H1 (cell line): ENCODE measurements at regions not wholly inside any gene's neighbourhood (a gene's known extent, or its start where the extent isn't known, plus 50 kb on each side); places are given as distances from the start of the nearest gene placed in this dataset.
A peak's percentile ranks its signal among the peaks of the same experiment; 100 is the strongest.

ENCODE experiments used
- CTCF ChIA-PET: fragments of 300-600 bp; sonication (Branson Sonifier 250); formaldehyde crosslinking; loops from one replicate; lab custom pipeline; 2021; ENCODE audit not compliant: partially characterized antibody; lab: Charles Lee
- POLR2A ChIA-PET: fragments of 300-600 bp; sonication (Branson Sonifier 250); formaldehyde crosslinking; loops from one replicate; lab custom pipeline; 2021; ENCODE audit warnings: inconsistent platforms; ENCODE audit not compliant: partially characterized antibody; lab: Charles Lee
- DNase-seq, 2 experiments: peaks; one replicate each; pipeline versions ENCODE4 v3.0.0 to v3.0.0-alpha.2; 2010 to 2022; ENCODE audit warnings: low spot score in 2 of 2, low read depth in 1 of 2, mixed read lengths in 1 of 2
- FAIRE-seq: peaks from 2 replicates; lab custom pipeline; 2011; peaks lifted over from hg19 to GRCh38; lab: Jason Lieb, UNC
- H2AFZ ChIP-seq: 2 replicates; pipeline ENCODE4 v1.8.1; 2012; ENCODE audit warnings: low read length, inconsistent platforms
- H2AK5ac ChIP-seq: 2 replicates; pipeline ENCODE4 v1.6.1; 2013; ENCODE audit warnings: low read depth, low read length
- H2BK120ac ChIP-seq: replicated peaks from 2 replicates; pipeline ENCODE3; 2013; ENCODE audit warnings: low read depth, low read length, inconsistent platforms
- H2BK12ac ChIP-seq: 2 replicates; pipeline ENCODE4 v1.6.1; 2013; ENCODE audit warnings: low read depth, low read length
- H2BK15ac ChIP-seq: 2 replicates; pipeline ENCODE4 v1.6.1; 2013; ENCODE audit warnings: low read length
- H2BK20ac ChIP-seq: 2 replicates; pipeline ENCODE4 v1.6.1; 2013; ENCODE audit warnings: low read length
- H2BK5ac ChIP-seq: 2 replicates; pipeline ENCODE4 v1.6.1; 2013; ENCODE audit warnings: low read depth, low read length
- H3K14ac ChIP-seq: 2 replicates; pipeline ENCODE4 v1.6.1; 2013; ENCODE audit warnings: inconsistent platforms; ENCODE audit not compliant: insufficient read length
- H3K18ac ChIP-seq: 2 replicates; pipeline ENCODE4 v1.6.1; 2013; ENCODE audit warnings: low read length; ENCODE audit errors: extremely low read depth
- H3K23ac ChIP-seq: 2 replicates; pipeline ENCODE4 v1.6.1; 2013; ENCODE audit warnings: inconsistent platforms; ENCODE audit not compliant: insufficient read length
- H3K23me2 ChIP-seq: 2 replicates; pipeline ENCODE4 v1.6.1; 2013; ENCODE audit warnings: low read depth, low read length
- H3K27ac ChIP-seq: 2 replicates; pipeline ENCODE4 v1.6.1; 2011; ENCODE audit warnings: low read depth, low read length, inconsistent platforms
- H3K27me3 ChIP-seq, 4 experiments: replicated peaks in 1 of 4; 1 replicate in 1 of 4; 2 replicates in 3 of 4; pipeline versions ENCODE4 v1.6.1 to v1.8.1; 2011 to 2013; ENCODE audit warnings: low read length in 3 of 4, mild to moderate bottlenecking in 3 of 4, inconsistent platforms in 2 of 4, mixed read lengths in 2 of 4, moderate library complexity in 1 of 4; ENCODE audit not compliant: control insufficient read depth in 3 of 4, insufficient read depth in 3 of 4; ENCODE audit errors: extremely low read depth in 1 of 4
- H3K36me3 ChIP-seq, 4 experiments: 2 replicates each; pipeline versions ENCODE4 v1.6.1 to v1.8.1; 2011 to 2013; ENCODE audit warnings: mild to moderate bottlenecking in 4 of 4, low read length in 3 of 4, moderate library complexity in 2 of 4, control low read depth in 1 of 4, inconsistent platforms in 1 of 4; ENCODE audit not compliant: insufficient read depth in 4 of 4, control insufficient read depth in 2 of 4
- H3K4ac ChIP-seq: replicated peaks from 2 replicates; pipeline ENCODE3; 2013; ENCODE audit warnings: low read length, low read depth, mixed read lengths, inconsistent platforms; ENCODE audit not compliant: insufficient read length
- H3K4me1 ChIP-seq, 4 experiments: replicated peaks in 1 of 4; 1 replicate in 1 of 4; 2 replicates in 3 of 4; pipeline versions ENCODE4 v1.6.1 to v1.8.1; 2011 to 2013; ENCODE audit warnings: low read length in 3 of 4, inconsistent platforms in 2 of 4, mixed read lengths in 1 of 4; ENCODE audit not compliant: insufficient read depth in 4 of 4, control insufficient read depth in 3 of 4
- H3K4me2 ChIP-seq, 2 experiments: 2 replicates each; pipeline versions ENCODE4 v1.6.1 to v1.8.1; 2011 to 2013; ENCODE audit warnings: low read depth in 2 of 2, low read length in 2 of 2, control low read depth in 1 of 2, inconsistent platforms in 1 of 2, mild to moderate bottlenecking in 1 of 2; ENCODE audit not compliant: insufficient read depth in 1 of 2
- H3K4me3 ChIP-seq, 4 experiments: fragments of 200-600, 300-600 bp in 1 of 4; sonication (generic), shearing (Covaris generic), sonication (Bioruptor Twin) in 1 of 4; 2 replicates each; pipeline versions ENCODE4 v1.5.1 to v1.8.1; 2011 to 2016; ENCODE audit warnings: low read length in 4 of 4, low read depth in 3 of 4, control low read depth in 2 of 4, inconsistent platforms in 2 of 4, mild to moderate bottlenecking in 2 of 4, mixed read lengths in 1 of 4, moderate library complexity in 1 of 4; ENCODE audit not compliant: insufficient read depth in 2 of 4; ENCODE audit errors: extremely low read depth in 1 of 4
- H3K56ac ChIP-seq: replicated peaks from 2 replicates; pipeline ENCODE3; 2013; ENCODE audit warnings: low read depth, mild to moderate bottlenecking, mixed read lengths, low read length, inconsistent platforms; ENCODE audit not compliant: insufficient read length
- H3K79me1 ChIP-seq: 2 replicates; pipeline ENCODE4 v1.6.1; 2013; ENCODE audit warnings: low read depth, low read length, control low read depth
- H3K79me2 ChIP-seq, 2 experiments: 2 replicates each; pipeline versions ENCODE4 v1.6.1 to v1.8.1; 2012 to 2013; ENCODE audit warnings: low read length in 2 of 2, mild to moderate bottlenecking in 2 of 2, inconsistent platforms in 1 of 2; ENCODE audit not compliant: insufficient read depth in 2 of 2, control insufficient read depth in 1 of 2
- H3K9ac ChIP-seq, 4 experiments: replicated peaks in 1 of 4; 1 replicate in 1 of 4; 2 replicates in 3 of 4; pipeline versions ENCODE4 v1.6.1 to v1.8.1; 2011 to 2013; ENCODE audit warnings: low read depth in 3 of 4, low read length in 3 of 4, control low read depth in 2 of 4, mild to moderate bottlenecking in 2 of 4, moderate library complexity in 2 of 4, inconsistent platforms in 1 of 4; ENCODE audit errors: extremely low read depth in 1 of 4
- H3K9me3 ChIP-seq, 2 experiments: 2 replicates each; pipeline versions ENCODE4 v1.6.1 to v1.8.1; 2012 to 2013; ENCODE audit warnings: mild to moderate bottlenecking in 2 of 2, moderate library complexity in 2 of 2, control low read depth in 1 of 2, inconsistent platforms in 1 of 2, low read depth in 1 of 2, low read length in 1 of 2, mixed read lengths in 1 of 2; ENCODE audit not compliant: insufficient read depth in 2 of 2
- H4K20me1 ChIP-seq, 2 experiments: replicated peaks in 1 of 2; 2 replicates each; pipeline versions ENCODE3 to v1.8.1; 2011 to 2013; ENCODE audit warnings: inconsistent platforms in 2 of 2, low read length in 2 of 2, mild to moderate bottlenecking in 1 of 2; ENCODE audit not compliant: insufficient read depth in 2 of 2, control insufficient read depth in 1 of 2
- H4K5ac ChIP-seq: 2 replicates; pipeline ENCODE4 v1.6.1; 2013; ENCODE audit warnings: low read length, low read depth, mixed read lengths, inconsistent platforms; ENCODE audit not compliant: insufficient read length
- H4K8ac ChIP-seq: 2 replicates; pipeline ENCODE4 v1.8.0; 2013; ENCODE audit warnings: mild to moderate bottlenecking, moderate library complexity, low read length, inconsistent platforms; ENCODE audit not compliant: insufficient read depth; ENCODE audit errors: extremely low read depth
- H4K91ac ChIP-seq: replicated peaks from 2 replicates; pipeline ENCODE3; 2013; ENCODE audit warnings: low read length, mixed read lengths, inconsistent platforms; ENCODE audit not compliant: insufficient read length
- ASH2L ChIP-seq: fragments of 200-600, 300-600 bp; sonication (generic); IDR thresholded peaks from one replicate; pipeline ENCODE4 v1.7.1; 2017; ENCODE audit warnings: low read length
- BCL11A ChIP-seq, 2 experiments: IDR thresholded peaks; one replicate each; pipeline ENCODE4 v1.6.1; 2011; ENCODE audit warnings: low read depth in 2 of 2, low read length in 2 of 2, mild to moderate bottlenecking in 2 of 2
- CEBPB ChIP-seq: IDR thresholded peaks from 2 replicates; pipeline ENCODE4 v1.6.1; 2012; ENCODE audit warnings: low read depth, low read length
- CHD2 ChIP-seq: IDR thresholded peaks from 2 replicates; pipeline ENCODE4 v1.6.1; 2012; ENCODE audit warnings: low read length, improper control_type of control experiment
- CTBP2 ChIP-seq: IDR thresholded peaks from 2 replicates; pipeline ENCODE4 v1.7.0; 2011; ENCODE audit warnings: borderline replicate concordance, mild to moderate bottlenecking, moderate library complexity, mixed read lengths, low read length; ENCODE audit not compliant: insufficient read depth, insufficient read length
- KDM1A ChIP-seq: fragments of 200-600, 300-600 bp; sonication (generic); IDR thresholded peaks from 2 replicates; pipeline ENCODE4 v1.7.1; 2016; ENCODE audit warnings: mild to moderate bottlenecking, low read length, borderline replicate concordance
- KDM4A ChIP-seq: IDR thresholded peaks from one replicate; pipeline ENCODE4 v1.7.1; 2012; ENCODE audit warnings: low read depth, mild to moderate bottlenecking, moderate library complexity, low read length, inconsistent platforms; ENCODE audit not compliant: severe bottlenecking
- SIX5 ChIP-seq: IDR thresholded peaks from 2 replicates; pipeline ENCODE4 v1.6.1; 2011; ENCODE audit warnings: mild to moderate bottlenecking, low read depth, low read length
- SP4 ChIP-seq: IDR thresholded peaks from 2 replicates; pipeline ENCODE4 v1.6.1; 2012; ENCODE audit warnings: low read length, inconsistent platforms
- SUZ12 ChIP-seq: fragments of 200-600 bp; sonication (generic); IDR thresholded peaks from 2 replicates; pipeline ENCODE4 v1.6.1; 2012; ENCODE audit warnings: mild to moderate bottlenecking, inconsistent platforms, low read length, moderate library complexity, mixed read lengths
- TCF12 ChIP-seq: IDR thresholded peaks from 2 replicates; pipeline ENCODE4 v1.6.1; 2011; ENCODE audit warnings: low read depth, mild to moderate bottlenecking, low read length
- WGBS, 2 experiments: shearing (Covaris generic) in 1 of 2; methylation state at CpG; one replicate each; pipeline versions ENCODE4 v1.1.6 to v1.1.7; 2013 to 2015; ENCODE audit warnings: low lambda C conversion rate in 2 of 2, mixed read lengths in 2 of 2, inconsistent platforms in 1 of 2, low coverage in 1 of 2, missing lambda C conversion rate in 1 of 2; ENCODE audit not compliant: insufficient replicate concordance in 2 of 2, insufficient coverage in 1 of 2, insufficient read length in 1 of 2; ENCODE audit errors: extremely low coverage in 1 of 2, missing lambda C conversion rate in 1 of 2; 5-methylcytosine and 5-hydroxymethylcytosine counted together
- TF ChIP-seq, protein P1 (sequence below): IDR thresholded peaks from 2 replicates; pipeline ENCODE4 v1.6.1; 2011; ENCODE audit warnings: low read length, improper control_type of control experiment

DNA sequence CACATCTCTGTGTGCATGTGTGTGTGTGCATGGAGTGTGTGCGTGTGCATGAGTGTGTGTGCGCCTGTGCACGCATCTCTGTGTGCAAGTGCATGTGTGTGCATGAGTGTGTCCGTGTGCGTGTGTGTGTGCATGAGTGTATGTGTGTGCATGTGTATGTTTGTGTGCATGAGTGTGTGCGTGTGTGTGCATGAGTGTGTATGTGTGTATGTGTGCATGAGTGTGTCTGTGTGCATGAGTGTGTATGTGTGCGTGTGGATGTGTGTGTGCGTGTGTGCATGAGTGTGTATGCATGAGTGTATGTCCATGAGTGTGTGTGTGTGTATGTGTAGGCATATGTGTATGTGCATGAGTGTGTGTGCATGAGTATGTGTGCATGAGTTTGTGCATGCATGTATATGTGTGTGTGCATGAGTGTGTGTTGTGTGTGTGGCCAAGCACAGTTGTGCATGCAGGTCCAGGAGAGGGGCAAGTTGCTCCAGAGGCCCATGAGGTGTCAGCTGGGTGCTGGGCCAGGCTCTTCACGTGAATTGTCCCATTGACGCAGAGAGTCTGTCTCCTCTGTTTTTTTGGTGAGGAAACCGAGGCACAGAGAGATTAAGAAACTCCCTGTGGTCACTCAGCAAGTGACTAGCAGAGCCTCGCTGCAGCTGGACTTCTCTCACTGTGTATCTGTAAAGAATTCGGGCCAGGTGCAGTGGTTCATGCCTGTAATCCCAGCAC, 75.5 kb downstream of the ASB1 start:
- Histone ChIP-seq H3K79me2 (no peaks in the 10 kb centered on the region), H3K23ac (no peak overlapping the region), H3K18ac (no peak overlapping the region), H3K79me1 (no peaks in the 10 kb centered on the region), H3K14ac (no peak overlapping the region), H3K9ac (no peak overlapping the region), H4K5ac (no peak overlapping the region), H3K56ac (no peak overlapping the region), H4K91ac (peak overlapping the region; percentile 18), H3K23me2 (peaks cover 4% of the 10 kb centered on the region; the same call in 1 of the 2 replicates), H2BK5ac (peak overlapping the region; percentile 46; the same call in 1 of the 2 replicates), H3K9me3 (peaks cover 3 to 9% of the 10 kb centered on the region in 2 experiments; a peak in 2 of 4 replicates), H3K4ac (no peak overlapping the region), H3K4me1 (peaks cover 0 to 2% (median under 1%) of the 10 kb centered on the region in 4 experiments; a peak in 1 of 7 replicates), H2BK120ac (no peak overlapping the region), H3K4me3 (no peak overlapping the region), H3K27me3 (no peaks in the 10 kb centered on the region), H2BK12ac (no peak overlapping the region), H3K36me3 (no peaks in the 10 kb centered on the region; a peak in 1 of 8 replicates), H2AK5ac (peak overlapping the region; percentile 26; the same call in 1 of the 2 replicates), H2BK15ac (no peak overlapping the region), H4K20me1 (peaks cover 0 to 3% of the 10 kb centered on the region in 2 experiments), H3K4me2 (no peak overlapping the region), H2AFZ (no peak overlapping the region), H3K27ac (no peak overlapping the region), H2BK20ac (no peak overlapping the region), H4K8ac (no peak overlapping the region)
- DNase-seq (peak in 1 of 2 experiments; percentile 8), FAIRE-seq (no peak)
- 93% methylated on average over 13 of the region's 13 CpGs; no CpG with 5 or more reads in 1 of the 2 experiments for WGBS, 2 experiments
- POLR2A ChIA-PET, result no interaction called here
- CTCF ChIA-PET, result interaction anchor here (2.0 kb wide), 1 partner anchor 12 kb away, joined by 7 read pairs; no protein-coding TSS in a partner anchor
- no peak for TF ChIP-seq BCL11A (IDR thresholded peaks at IDR 0.05; ENCODE audit: low read depth in 2 of 2, low read length in 2 of 2)
- TF ChIP-seq CHD2, result no peak
- TF ChIP-seq SIX5, result no peak
- TF ChIP-seq TCF12, result no peak
- no peak for TF ChIP-seq ASH2L
- TF ChIP-seq SP4, result no peak
- TF ChIP-seq SUZ12, result no peak
- TF ChIP-seq, protein P1, sequence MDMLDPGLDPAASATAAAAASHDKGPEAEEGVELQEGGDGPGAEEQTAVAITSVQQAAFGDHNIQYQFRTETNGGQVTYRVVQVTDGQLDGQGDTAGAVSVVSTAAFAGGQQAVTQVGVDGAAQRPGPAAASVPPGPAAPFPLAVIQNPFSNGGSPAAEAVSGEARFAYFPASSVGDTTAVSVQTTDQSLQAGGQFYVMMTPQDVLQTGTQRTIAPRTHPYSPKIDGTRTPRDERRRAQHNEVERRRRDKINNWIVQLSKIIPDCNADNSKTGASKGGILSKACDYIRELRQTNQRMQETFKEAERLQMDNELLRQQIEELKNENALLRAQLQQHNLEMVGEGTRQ, result no peak
- TF ChIP-seq KDM1A, result no peak
- no peak for TF ChIP-seq CTBP2
- TF ChIP-seq KDM4A, result no peak
- TF ChIP-seq CEBPB, result no peak
